HEK293 (cell line): ENCODE measurements at regions not wholly inside any gene's neighbourhood (a gene's known extent, or its start where the extent isn't known, plus 50 kb on each side); places are given as distances from the start of the nearest gene placed in this dataset.

Experiments
- CTCF ChIA-PET: fragments of 350-600 bp; formaldehyde crosslinking; extraction: SDS; loops from one replicate; lab custom pipeline; 2021; ENCODE audit warnings: antibody characterized with exemption; lab: Yijun Ruan, JAX
- POLR2A ChIA-PET: fragments of 300-600 bp; formaldehyde crosslinking; extraction: SDS; loops from one replicate; lab custom pipeline; 2020; ENCODE audit warnings: antibody characterized with exemption, inconsistent platforms; lab: Yijun Ruan, JAX
- H3K27ac ChIP-seq: fragments of 200-500 bp; sonication (Bioruptor generic); 2 replicates; pipeline ENCODE4 v1.5.1; 2014; ENCODE audit warnings: low read depth, low read length, control low read depth, inconsistent platforms; ENCODE audit errors: extremely low read depth
- H3K36me3 ChIP-seq, 2 experiments: fragments of 200-500 bp in 1 of 2; sonication (Bioruptor generic) in 1 of 2; 1 replicate in 1 of 2; 2 replicates in 1 of 2; pipeline ENCODE4 v1.5.1; 2014 to 2017; ENCODE audit warnings: inconsistent platforms in 2 of 2, low read length in 2 of 2; ENCODE audit not compliant: control insufficient read depth in 2 of 2, insufficient read depth in 1 of 2
- H3K4me1 ChIP-seq: fragments of 200-500 bp; sonication (Bioruptor generic); 2 replicates; pipeline ENCODE4 v1.5.1; 2014; ENCODE audit warnings: mild to moderate bottlenecking, low read length, inconsistent platforms; ENCODE audit not compliant: control insufficient read depth, insufficient read depth
- H3K4me3 ChIP-seq: 2 replicates; pipeline ENCODE4 v1.5.1; 2011; ENCODE audit warnings: low read depth, mild to moderate bottlenecking, control low read depth, low read length, moderate library complexity
- H3K9me3 ChIP-seq: fragments of 200-500 bp; sonication (Bioruptor generic); 2 replicates; pipeline ENCODE4 v1.5.1; 2014; ENCODE audit warnings: low read depth, low read length, inconsistent platforms; ENCODE audit not compliant: control insufficient read depth, insufficient read depth
- AEBP2 ChIP-seq: fragments of 450-650 bp; formaldehyde crosslinking; IDR thresholded peaks from 2 replicates; pipeline ENCODE4 v1.5.1; 2016; ENCODE audit warnings: missing biosample characterization, missing genetic modification characterization, borderline replicate concordance
- ELK4 ChIP-seq: IDR thresholded peaks from 2 replicates; pipeline ENCODE4 v1.6.1; 2011; ENCODE audit warnings: mild to moderate bottlenecking, low read depth, low read length, borderline replicate concordance
- GLIS1 ChIP-seq: fragments of 450-650 bp; formaldehyde crosslinking; IDR thresholded peaks from 2 replicates; pipeline ENCODE4 v1.5.1; 2016; ENCODE audit warnings: missing biosample characterization, missing genetic modification characterization
- KLF8 ChIP-seq: fragments of 450-650 bp; formaldehyde crosslinking; IDR thresholded peaks from 2 replicates; pipeline ENCODE4 v1.5.1; 2016; ENCODE audit warnings: missing biosample characterization, missing genetic modification characterization
- OSR2 ChIP-seq: fragments of 450-650 bp; formaldehyde crosslinking; IDR thresholded peaks from 2 replicates; pipeline ENCODE4 v1.5.1; 2016; ENCODE audit warnings: missing biosample characterization, missing genetic modification characterization
- PRDM2 ChIP-seq: fragments of 450-650 bp; formaldehyde crosslinking; IDR thresholded peaks from 2 replicates; pipeline ENCODE4 v1.5.1; 2016; ENCODE audit warnings: missing biosample characterization, missing genetic modification characterization, borderline replicate concordance
- SCRT2 ChIP-seq: fragments of 450-650 bp; formaldehyde crosslinking; IDR thresholded peaks from 2 replicates; pipeline ENCODE4 v1.5.1; 2016; ENCODE audit warnings: missing biosample characterization, missing genetic modification characterization
- SP2 ChIP-seq: fragments of 450-650 bp; formaldehyde crosslinking; IDR thresholded peaks from 2 replicates; pipeline ENCODE4 v1.5.1; 2016; ENCODE audit warnings: missing biosample characterization, missing genetic modification characterization
- SP3 ChIP-seq: fragments of 450-650 bp; formaldehyde crosslinking; IDR thresholded peaks from 2 replicates; pipeline ENCODE4 v1.5.1; 2016; ENCODE audit warnings: missing biosample characterization, missing genetic modification characterization
- ZBTB21 ChIP-seq: fragments of 450-650 bp; formaldehyde crosslinking; IDR thresholded peaks from 2 replicates; pipeline ENCODE4 v1.5.1; 2017; ENCODE audit warnings: missing biosample characterization, missing genetic modification characterization
- ZFHX2 ChIP-seq: fragments of 450-650 bp; formaldehyde crosslinking; conservative IDR thresholded peaks from 2 replicates; pipeline ENCODE4 v1.5.1; 2016; ENCODE audit warnings: missing biosample characterization, missing genetic modification characterization
- ZFP3 ChIP-seq: fragments of 450-650 bp; formaldehyde crosslinking; IDR thresholded peaks from 2 replicates; pipeline ENCODE4 v1.5.1; 2016; ENCODE audit warnings: low read depth, missing biosample characterization, missing genetic modification characterization
- ZFP41 ChIP-seq: fragments of 450-650 bp; formaldehyde crosslinking; IDR thresholded peaks from 2 replicates; pipeline ENCODE4 v1.5.1; 2016; ENCODE audit warnings: missing biosample characterization, missing genetic modification characterization, borderline replicate concordance
- ZFP69B ChIP-seq: fragments of 450-650 bp; formaldehyde crosslinking; IDR thresholded peaks from 2 replicates; pipeline ENCODE4 v1.5.1; 2016; ENCODE audit warnings: missing biosample characterization, missing genetic modification characterization
- ZNF354C ChIP-seq: fragments of 450-650 bp; formaldehyde crosslinking; IDR thresholded peaks from 2 replicates; pipeline ENCODE4 v1.5.1; 2016; ENCODE audit warnings: missing biosample characterization, missing genetic modification characterization, low read depth, borderline replicate concordance
- ZNF423 ChIP-seq: fragments of 450-650 bp; formaldehyde crosslinking; IDR thresholded peaks from 2 replicates; pipeline ENCODE4 v1.5.1; 2016; ENCODE audit warnings: missing biosample characterization, missing genetic modification characterization
- ZNF521 ChIP-seq: fragments of 450-650 bp; formaldehyde crosslinking; IDR thresholded peaks from 2 replicates; pipeline ENCODE4 v1.5.1; 2017; ENCODE audit warnings: missing biosample characterization, mild to moderate bottlenecking, missing genetic modification characterization
- ZNF580 ChIP-seq: fragments of 450-650 bp; formaldehyde crosslinking; IDR thresholded peaks from 2 replicates; pipeline ENCODE4 v1.5.1; 2016; ENCODE audit warnings: missing biosample characterization, missing genetic modification characterization
- ZNF76 ChIP-seq: fragments of 450-650 bp; formaldehyde crosslinking; IDR thresholded peaks from 2 replicates; pipeline ENCODE4; 2016; ENCODE audit warnings: low read depth, missing biosample characterization, missing genetic modification characterization, borderline replicate concordance
- ZSCAN23 ChIP-seq: fragments of 450-650 bp; formaldehyde crosslinking; IDR thresholded peaks from 2 replicates; pipeline ENCODE4 v1.5.1; 2016; ENCODE audit warnings: missing biosample characterization, missing genetic modification characterization

- TF ChIP-seq PRDM2 (tag by site-specific recombination) (no peak), ZFHX2 (no peak)
These were observed 80.1 kb upstream of the SDK2 start (continued) for GRCh38 chr17:73724341-73724740.

- H3K4me3 ChIP-seq, result no peak overlapping the region
- no peaks in the 10 kb centered on the region for H3K9me3 ChIP-seq
- TF ChIP-seq ZFP41 (no peak), GLIS1 (tag by site-specific recombination) (no peak), ZNF580 (tag by site-specific recombination) (no peak), ZFP3 (no peak), AEBP2 (tag by site-specific recombination) (no peak), OSR2 (tag by site-specific recombination) (no peak), ZSCAN23 (tag by site-specific recombination) (no peak), ZNF423 (no peak), ZNF354C (tag by site-specific recombination) (no peak), SCRT2 (no peak), ZBTB21 (tag by site-specific recombination) (no peak), ZNF76 (tag by site-specific recombination) (no peak), SP2 (no peak), ZNF521 (tag by site-specific recombination) (no peak), ELK4 (no peak), SP3 (tag by site-specific recombination) (no peak), ZFP69B (tag by site-specific recombination) (no peak), KLF8 (tag by site-specific recombination) (no peak)
- H3K36me3 ChIP-seq, result no peaks in the 10 kb centered on the region
- no peak overlapping the region for H3K27ac ChIP-seq
- CTCF ChIA-PET, result interaction anchor here (0.5 to 2.0 kb wide), 2 partner anchors 15 to 568 kb away, joined by 3 to 7 read pairs; no protein-coding TSS in a partner anchor
- POLR2A ChIA-PET, result no interaction called here
- H3K4me1 ChIP-seq, result no peaks in the 10 kb centered on the region
These were observed 80.7 kb upstream of the SDK2 start for GRCh38 chr17:73724990-73725389.
